GM18907 (cell line): ENCODE measurements at regions not wholly inside any gene's neighbourhood (a gene's known extent, or its start where the extent isn't known, plus 50 kb on each side); places are given as distances from the start of the nearest gene placed in this dataset.
A peak's percentile ranks its signal among the peaks of the same experiment; 100 is the strongest.
"Not testable (repeated sequence)": the region's sequence is repeated elsewhere in the genome, so short reads cannot be mapped to it uniquely, and the experiment has no call there.

Source experiments
- ATAC-seq: cut with Tn5 transposase; IDR thresholded peaks from one replicate; pipeline ENCODE4 v1.9.1; 2021; ENCODE audit warnings: mild to moderate bottlenecking, moderate library complexity; ENCODE audit not compliant: unreplicated experiment

GRCh38 chr3:107216229-107216628 is 161.0 kb upstream of the CCDC54 start:
- no peak for ATAC-seq

GRCh38 chr3:107216711-107217110 is 160.5 kb upstream of the CCDC54 start:
- ATAC-seq: no peak

- no peak for ATAC-seq
Observed at GRCh38 chr3:107217172-107217571, 160.1 kb upstream of the CCDC54 start.

GRCh38 chr3:107218864-107219269 is 158.4 kb upstream of the CCDC54 start:
- ATAC-seq: no peak

GRCh38 chr3:107220538-107220937 is 156.7 kb upstream of the CCDC54 start:
- no peak for ATAC-seq

GRCh38 chr3:107221856-107222255 is 155.4 kb upstream of the CCDC54 start:
- no peak for ATAC-seq

GRCh38 chr3:107222907-107223306 is 154.3 kb upstream of the CCDC54 start:
- ATAC-seq: no peak

GRCh38 chr3:107224026-107224596 is 153.1 kb upstream of the CCDC54 start:
- ATAC-seq: no peak

GRCh38 chr3:107227091-107227490 is 150.1 kb upstream of the CCDC54 start:
- ATAC-seq: no peak

GRCh38 chr3:107233877-107234276 is 143.4 kb upstream of the CCDC54 start:
- ATAC-seq: not testable (repeated sequence)

- ATAC-seq: no peak
Observed at GRCh38 chr3:107235193-107235927, 141.9 kb upstream of the CCDC54 start.

- peak; percentile 67 for ATAC-seq
Observed at GRCh38 chr3:107235928-107236315, 141.3 kb upstream of the CCDC54 start.

- no peak for ATAC-seq
Observed at GRCh38 chr3:107236655-107237337, 140.4 kb upstream of the CCDC54 start.

GRCh38 chr3:107238787-107239186 is 138.5 kb upstream of the CCDC54 start:
- ATAC-seq: no peak

GRCh38 chr3:107239703-107240102 is 137.5 kb upstream of the CCDC54 start:
- no peak for ATAC-seq

GRCh38 chr3:107240183-107241091 is 136.8 kb upstream of the CCDC54 start:
- peak; percentile 92 for ATAC-seq

GRCh38 chr3:107241217-107241616 is 136.0 kb upstream of the CCDC54 start:
- ATAC-seq: peak; percentile 59

- ATAC-seq: no peak
Observed at GRCh38 chr3:107242579-107242978, 134.7 kb upstream of the CCDC54 start.

- ATAC-seq: no peak
Observed at GRCh38 chr3:107247116-107247515, 130.1 kb upstream of the CCDC54 start.

GRCh38 chr3:107249132-107249531 is 128.1 kb upstream of the CCDC54 start:
- ATAC-seq: no peak

GRCh38 chr3:107250221-107250620 is 127.0 kb upstream of the CCDC54 start:
- ATAC-seq: no peak
